Naive thymus-derived CD4-positive, alpha-beta T cell (primary cell): ENCODE measurements at regions not wholly inside any gene's neighbourhood (a gene's known extent, or its start where the extent isn't known, plus 50 kb on each side); places are given as distances from the start of the nearest gene placed in this dataset.
"Not testable (repeated sequence)": the region's sequence is repeated elsewhere in the genome, so short reads cannot be mapped to it uniquely, and the experiment has no call there.

Experiments used
- ATAC-seq: fragments of 150-1000 bp; cut with Tn5 transposase; 2 replicates; pipeline ENCODE4 v1.10.0; 2021; ENCODE audit warnings: mild to moderate bottlenecking, moderate library complexity
- CTCF ChIA-PET: fragments of 350-600 bp; sonication (Branson Sonifier 250); formaldehyde crosslinking; loops from one replicate; lab custom pipeline; 2021; ENCODE audit warnings: antibody characterized with exemption; lab: Charles Lee
- POLR2A ChIA-PET: fragments of 350-600 bp; sonication (Branson Sonifier 250); formaldehyde crosslinking; loops from one replicate; lab custom pipeline; 2021; ENCODE audit warnings: antibody characterized with exemption, inconsistent platforms; lab: Charles Lee
- DNase-seq, 9 donors: peaks; one replicate each; pipeline versions ENCODE4 v3.0.0 to v3.0.0-alpha.2; 2020 to 2022; ENCODE audit warnings: mixed read lengths in 1 of 9
- H3K27ac ChIP-seq: one replicate; pipeline ENCODE4 v1.7.0; 2013; ENCODE audit warnings: mild to moderate bottlenecking, low read depth, low read length, moderate library complexity
- H3K27me3 ChIP-seq, 2 donors: one replicate each; pipeline ENCODE4 v1.7.0; 2013; ENCODE audit warnings: low read length in 2 of 2, mild to moderate bottlenecking in 2 of 2, moderate library complexity in 2 of 2; ENCODE audit not compliant: control insufficient read depth in 2 of 2, insufficient read depth in 2 of 2
- H3K36me3 ChIP-seq, 3 experiments: 1 replicate in 2 of 3; 2 replicates in 1 of 3; pipeline ENCODE4 v1.7.0; 2013; ENCODE audit warnings: low read length in 3 of 3, mild to moderate bottlenecking in 3 of 3, moderate library complexity in 1 of 3; ENCODE audit not compliant: insufficient read depth in 3 of 3, control insufficient read depth in 2 of 3
- H3K4me1 ChIP-seq, 2 donors: one replicate each; pipeline ENCODE4 v1.7.0; 2013; ENCODE audit warnings: low read length in 2 of 2, mild to moderate bottlenecking in 2 of 2, moderate library complexity in 1 of 2; ENCODE audit not compliant: control insufficient read depth in 2 of 2, insufficient read depth in 2 of 2
- H3K4me3 ChIP-seq: 2 replicates; pipeline ENCODE4 v1.7.0; 2013; ENCODE audit warnings: mild to moderate bottlenecking, low read length
- H3K9me3 ChIP-seq, 3 experiments: 1 replicate in 2 of 3; 2 replicates in 1 of 3; pipeline ENCODE4 v1.7.0; 2013; ENCODE audit warnings: low read length in 3 of 3; ENCODE audit not compliant: control insufficient read depth in 2 of 3
- H3K27ac Mint-ChIP-seq, 9 donors: one replicate each; pipeline ENCODE4 v1.8.0; 2020 to 2022; ENCODE audit warnings: mixed read lengths in 9 of 9, mild to moderate bottlenecking in 8 of 9, moderate library complexity in 5 of 9, inconsistent platforms in 2 of 9
- H3K27me3 Mint-ChIP-seq, 5 donors: one replicate each; pipeline ENCODE4 v1.8.0; 2021 to 2022; ENCODE audit warnings: mixed read lengths in 5 of 5, mild to moderate bottlenecking in 1 of 5
- H3K36me3 Mint-ChIP-seq, 5 donors: one replicate each; pipeline ENCODE4 v1.8.0; 2020 to 2022; ENCODE audit warnings: mixed read lengths in 5 of 5, mild to moderate bottlenecking in 3 of 5, inconsistent platforms in 1 of 5
- H3K4me1 Mint-ChIP-seq, 7 donors: one replicate each; pipeline ENCODE4 v1.8.0; 2020 to 2022; ENCODE audit warnings: mixed read lengths in 7 of 7, mild to moderate bottlenecking in 3 of 7, inconsistent platforms in 1 of 7
- H3K4me3 Mint-ChIP-seq, 10 donors: one replicate each; pipeline ENCODE4 v1.8.0; 2020 to 2022; ENCODE audit warnings: mild to moderate bottlenecking in 10 of 10, mixed read lengths in 10 of 10, moderate library complexity in 6 of 10, inconsistent platforms in 2 of 10
- H3K9me3 Mint-ChIP-seq, 11 donors: one replicate each; pipeline ENCODE4 v1.8.0; 2020 to 2022; ENCODE audit warnings: mixed read lengths in 11 of 11, mild to moderate bottlenecking in 4 of 11, inconsistent platforms in 1 of 11, moderate library complexity in 1 of 11
- intact Hi-C, 2 donors: fragments of 100-400 bp; cut with micrococcal nuclease; formaldehyde crosslinking; loops; one replicate each; pipeline ENCODE4 v1.15.1; 2023

DNA sequence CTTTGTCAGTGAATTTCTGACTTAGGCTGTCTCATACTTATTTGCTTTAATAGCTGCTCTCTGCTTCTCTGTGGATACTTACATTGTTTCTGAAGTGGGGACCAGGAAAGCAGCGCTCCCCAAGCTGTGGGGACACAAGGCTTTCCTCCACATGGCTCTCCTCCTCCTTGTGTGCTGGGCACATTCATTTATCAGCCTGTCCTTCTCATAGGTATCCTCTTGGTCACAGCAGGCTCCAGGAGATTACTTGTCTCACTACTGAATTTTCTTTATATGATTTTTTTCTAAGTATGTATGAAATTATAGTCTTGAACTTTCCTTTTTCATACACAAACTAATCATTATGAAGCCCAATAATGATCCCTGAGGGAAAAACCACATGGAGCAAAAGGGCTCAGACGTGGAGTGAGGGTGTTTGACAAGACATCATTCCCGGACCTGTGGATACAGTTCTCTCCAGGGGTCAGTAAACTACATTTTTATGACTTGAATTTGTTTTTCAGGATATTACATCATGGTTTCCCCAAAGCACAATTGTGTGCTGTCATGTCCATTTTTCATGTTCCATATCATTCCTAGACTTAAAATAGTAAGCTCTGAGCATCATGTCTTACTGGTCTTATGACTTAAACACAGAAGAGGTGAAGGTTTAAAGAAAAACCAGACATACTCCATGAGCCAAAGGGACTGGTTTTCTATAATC lies 234.5 kb downstream of the PCSK1 start:
- Mint-ChIP-seq H3K27ac (no peak overlapping the region), H3K4me1 (no peaks in the 10 kb centered on the region), H3K4me3 (no peak overlapping the region), H3K9me3 (peaks cover 0 to 4% (median 0%) of the 10 kb centered on the region in 11 donors), H3K36me3 (peaks cover 0 to 5% (median 0%) of the 10 kb centered on the region in 5 donors), H3K27me3 (peaks cover 2 to 29% (median 18%) of the 10 kb centered on the region in 5 donors)
- ATAC-seq (no peak), DNase-seq (no peak)
- H3K27me3 ChIP-seq = no peaks in the 10 kb centered on the region
- H3K4me3 ChIP-seq = no peak overlapping the region
- ChIA-PET CTCF (interaction anchor here (0.7 kb wide), 1 partner anchor 84 kb away, joined by 3 read pairs; no protein-coding TSS in a partner anchor), POLR2A (no interaction called here)
- H3K9me3 ChIP-seq = no peaks in the 10 kb centered on the region
- intact Hi-C loops = no loop called here
- H3K27ac ChIP-seq = no peak overlapping the region
- no peaks in the 10 kb centered on the region for H3K36me3 ChIP-seq
- no peaks in the 10 kb centered on the region for H3K4me1 ChIP-seq

DNA sequence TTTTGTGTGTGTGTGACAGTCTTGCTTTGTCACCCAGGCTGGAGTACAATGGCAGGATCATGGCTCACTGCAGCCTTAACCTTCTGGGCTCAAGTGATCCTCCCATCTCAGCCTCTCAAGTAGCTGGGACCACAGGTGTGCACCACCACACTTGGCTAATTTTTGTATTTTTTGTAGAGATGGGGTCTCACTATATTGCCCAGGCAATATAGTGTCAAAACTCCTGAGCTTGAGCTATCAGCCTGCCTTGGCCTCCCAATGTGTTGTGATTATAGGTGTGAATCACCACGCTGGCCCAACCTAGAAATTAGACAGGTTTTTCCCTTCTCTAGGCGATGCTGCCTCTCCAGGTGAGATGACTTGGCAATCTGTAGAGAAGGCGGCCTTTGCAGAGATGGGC lies 235.3 kb downstream of the PCSK1 start:
- CTCF ChIA-PET, H3K4me1 ChIP-seq, POLR2A ChIA-PET, H3K4me3 Mint-ChIP-seq, DNase-seq, H3K27me3 ChIP-seq, H3K4me1 Mint-ChIP-seq, H3K27ac Mint-ChIP-seq, H3K9me3 ChIP-seq, intact Hi-C loops, H3K27ac ChIP-seq, H3K9me3 Mint-ChIP-seq, ATAC-seq, H3K36me3 ChIP-seq, H3K36me3 Mint-ChIP-seq, H3K4me3 ChIP-seq: not testable (repeated sequence)
- H3K27me3 Mint-ChIP-seq = peaks cover 2 to 32% (median 18%) of the 10 kb centered on the region in 5 donors

DNA sequence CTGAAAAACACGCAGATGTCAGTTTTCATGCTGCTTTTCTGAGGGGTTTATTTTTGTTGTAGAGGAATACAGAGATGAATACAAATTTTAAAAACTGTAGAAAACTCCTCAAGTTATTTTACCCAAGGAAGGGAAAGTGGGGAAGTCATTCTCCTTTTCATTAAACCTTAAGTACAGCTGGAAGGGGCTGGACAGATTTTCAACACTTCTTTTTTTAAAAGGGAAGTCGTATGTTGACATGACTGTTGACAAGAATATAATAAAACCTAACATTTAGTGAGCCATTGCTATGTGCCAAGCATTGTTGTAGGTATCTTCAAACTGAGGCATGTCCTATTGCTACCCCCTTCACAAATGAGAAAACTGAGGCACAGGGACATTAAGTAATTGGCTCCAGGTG lies 235.7 kb upstream of the ELL2 start:
- ChIA-PET POLR2A (no interaction called here), CTCF (no interaction called here)
- DNase-seq (no peak), ATAC-seq (no peak)
- Histone ChIP-seq H3K4me1 (no peaks in the 10 kb centered on the region), H3K36me3 (no peaks in the 10 kb centered on the region), H3K27me3 (no peaks in the 10 kb centered on the region), H3K9me3 (no peaks in the 10 kb centered on the region), H3K4me3 (no peak overlapping the region), H3K27ac (no peak overlapping the region)
- intact Hi-C loops = no loop called here
- H3K27me3 Mint-ChIP-seq = peaks cover 2 to 30% (median 17%) of the 10 kb centered on the region in 5 donors
- H3K4me1 Mint-ChIP-seq = no peaks in the 10 kb centered on the region
- peaks cover 0 to 5% (median 0%) of the 10 kb centered on the region in 5 donors for H3K36me3 Mint-ChIP-seq
- H3K9me3 Mint-ChIP-seq = peaks cover 0 to 4% (median 0%) of the 10 kb centered on the region in 11 donors
- H3K27ac Mint-ChIP-seq = no peak overlapping the region
- no peak overlapping the region for H3K4me3 Mint-ChIP-seq

DNA sequence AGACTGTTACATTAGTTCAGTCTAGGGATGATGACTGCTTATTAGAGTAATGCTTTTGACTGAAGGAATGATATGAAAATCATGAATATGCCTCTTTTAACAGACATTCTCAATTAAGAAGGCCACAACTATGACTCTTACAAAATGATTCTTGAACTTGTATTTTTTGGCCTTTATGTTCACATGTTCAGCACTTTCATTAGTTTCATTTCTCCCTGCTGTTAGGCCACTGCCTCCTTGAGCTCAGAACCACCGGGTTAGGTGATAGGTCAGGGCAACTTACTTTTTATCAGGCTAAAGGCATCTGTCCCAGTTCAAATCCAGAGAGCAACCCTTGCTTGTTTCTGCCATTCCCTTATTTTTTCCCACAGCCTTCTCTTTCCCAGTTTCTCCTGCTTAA lies 235.2 kb upstream of the ELL2 start:
- Mint-ChIP-seq H3K27me3 (peaks cover 2 to 28% (median 15%) of the 10 kb centered on the region in 5 donors), H3K4me1 (no peaks in the 10 kb centered on the region), H3K36me3 (peaks cover 0 to 5% (median 0%) of the 10 kb centered on the region in 5 donors), H3K9me3 (peaks cover 0 to 4% (median 0%) of the 10 kb centered on the region in 11 donors), H3K27ac (no peak overlapping the region), H3K4me3 (no peak overlapping the region)
- Histone ChIP-seq H3K4me3 (no peak overlapping the region), H3K9me3 (no peaks in the 10 kb centered on the region), H3K36me3 (no peaks in the 10 kb centered on the region), H3K27ac (no peak overlapping the region), H3K4me1 (no peaks in the 10 kb centered on the region), H3K27me3 (no peaks in the 10 kb centered on the region)
- ATAC-seq = no peak
- intact Hi-C loops = no loop called here
- CTCF ChIA-PET = no interaction called here
- DNase-seq = no peak
- POLR2A ChIA-PET = no interaction called here

DNA sequence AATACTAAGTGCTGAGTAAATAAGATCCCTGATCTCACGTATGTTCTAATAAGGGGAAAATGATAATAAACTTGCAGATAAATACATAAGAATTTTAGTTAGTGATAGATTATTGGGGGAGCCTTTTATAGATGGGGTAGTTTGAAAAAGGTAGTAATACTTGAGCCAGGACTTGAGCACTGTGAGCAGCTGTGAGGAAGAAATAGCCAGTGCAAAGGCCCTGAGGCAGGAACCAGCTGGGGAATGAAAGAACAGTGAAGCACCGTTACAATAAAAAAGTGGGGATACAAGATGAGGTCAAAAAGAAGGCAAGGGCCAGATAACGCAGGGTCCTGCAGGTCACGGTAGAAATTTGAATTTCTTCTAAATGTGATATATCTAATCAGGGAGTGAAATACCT lies 234.8 kb upstream of the ELL2 start:
- Histone ChIP-seq H3K9me3 (no peaks in the 10 kb centered on the region), H3K4me1 (no peaks in the 10 kb centered on the region), H3K4me3 (no peak overlapping the region), H3K27me3 (no peaks in the 10 kb centered on the region), H3K27ac (no peak overlapping the region), H3K36me3 (no peaks in the 10 kb centered on the region)
- Mint-ChIP-seq H3K4me3 (no peak overlapping the region), H3K27me3 (peaks cover 2 to 28% (median 13%) of the 10 kb centered on the region in 5 donors), H3K9me3 (peaks cover 0 to 4% (median 0%) of the 10 kb centered on the region in 11 donors), H3K27ac (no peak overlapping the region), H3K36me3 (peaks cover 0 to 5% (median 0%) of the 10 kb centered on the region in 5 donors), H3K4me1 (no peaks in the 10 kb centered on the region)
- DNase-seq = no peak
- CTCF ChIA-PET = no interaction called here
- POLR2A ChIA-PET = no interaction called here
- no peak for ATAC-seq
- intact Hi-C loops = no loop called here

DNA sequence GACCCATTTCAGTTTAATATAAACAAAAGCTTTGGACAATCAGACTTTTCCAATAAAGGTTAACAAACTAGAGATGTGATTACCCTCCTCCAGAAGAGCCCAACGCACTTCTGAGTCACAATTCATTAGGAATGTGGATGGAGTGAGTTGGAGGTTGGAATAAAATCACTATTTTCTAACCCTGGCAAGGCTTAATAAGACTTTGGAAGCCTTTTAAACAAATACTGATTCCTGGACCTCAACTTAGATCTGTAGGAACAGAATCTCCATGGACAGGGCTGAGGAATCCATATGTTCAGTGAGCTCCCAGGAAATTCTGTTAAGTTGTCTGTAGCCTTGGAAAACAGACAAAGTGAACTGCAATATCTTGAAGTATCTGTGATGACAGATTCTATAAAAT lies 233.5 kb upstream of the ELL2 start:
- POLR2A ChIA-PET = no interaction called here
- Mint-ChIP-seq H3K27me3 (peaks cover 2 to 33% (median 23%) of the 10 kb centered on the region in 5 donors), H3K4me1 (no peaks in the 10 kb centered on the region), H3K36me3 (peaks cover 0 to 5% (median 0%) of the 10 kb centered on the region in 5 donors), H3K9me3 (peaks cover 0 to 4% (median 0%) of the 10 kb centered on the region in 11 donors), H3K4me3 (no peak overlapping the region), H3K27ac (no peak overlapping the region)
- DNase-seq = no peak
- no peak for ATAC-seq
- Histone ChIP-seq H3K27me3 (no peaks in the 10 kb centered on the region), H3K9me3 (no peaks in the 10 kb centered on the region), H3K4me3 (no peak overlapping the region), H3K27ac (no peak overlapping the region), H3K36me3 (no peaks in the 10 kb centered on the region), H3K4me1 (no peaks in the 10 kb centered on the region)
- CTCF ChIA-PET = no interaction called here
- intact Hi-C loops = no loop called here

DNA sequence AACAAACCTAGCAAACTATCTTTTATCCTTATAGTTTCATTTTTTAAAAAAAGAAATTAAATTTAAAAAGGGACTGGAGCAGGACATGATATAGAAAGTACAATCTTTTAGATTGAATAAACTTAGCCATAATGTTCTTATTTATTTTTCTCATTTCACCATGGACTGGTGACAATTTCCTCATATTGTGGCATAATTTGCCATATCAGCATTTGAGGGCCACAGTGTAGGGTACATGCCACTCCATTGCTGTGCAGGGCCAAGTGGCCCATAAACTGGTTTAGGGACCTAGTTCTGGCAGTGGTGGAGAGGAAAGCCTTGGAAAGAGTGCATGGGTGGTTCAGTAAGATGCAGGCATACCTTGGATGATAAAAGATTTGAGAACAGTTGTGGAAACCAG lies 232.9 kb upstream of the ELL2 start:
- peaks cover 0 to 4% (median 0%) of the 10 kb centered on the region in 11 donors for H3K9me3 Mint-ChIP-seq
- no peak for ATAC-seq

More for the DNA sequence above, 232.9 kb upstream of the ELL2 start:
- no peaks in the 10 kb centered on the region for H3K9me3 ChIP-seq
- H3K27ac ChIP-seq = no peak overlapping the region
- H3K27me3 Mint-ChIP-seq = peaks cover 5 to 35% (median 27%) of the 10 kb centered on the region in 5 donors
- peaks cover 0 to 5% (median 0%) of the 10 kb centered on the region in 5 donors for H3K36me3 Mint-ChIP-seq
- no peak overlapping the region for H3K4me3 Mint-ChIP-seq
- no peaks in the 10 kb centered on the region for H3K4me1 ChIP-seq
- H3K27ac Mint-ChIP-seq = no peak overlapping the region
- H3K27me3 ChIP-seq = no peaks in the 10 kb centered on the region
- intact Hi-C loops = no loop called here
- H3K4me3 ChIP-seq = no peak overlapping the region
- ChIA-PET CTCF (no interaction called here), POLR2A (no interaction called here)
- DNase-seq = no peak
- H3K36me3 ChIP-seq = no peaks in the 10 kb centered on the region
- peaks cover 0 to 5% (median 0%) of the 10 kb centered on the region in 7 donors for H3K4me1 Mint-ChIP-seq
